ENCODE measurements at regions not wholly inside any gene's neighbourhood (a gene's known extent, or its start where the extent isn't known, plus 50 kb on each side); places are given as distances from the start of the nearest gene placed in this dataset.
"Not testable (repeated sequence)": the region's sequence is repeated elsewhere in the genome, so short reads cannot be mapped to it uniquely, and the experiment has no call there.

- Mint-ChIP-seq H3K4me3 (no peak overlapping the region), H3K27ac (no peak overlapping the region), H3K4me1 (peaks cover 0 to 2% of the 10 kb centered on the region in 2 experiments; a peak in 1 of 4 replicates), H3K9me3 (peaks cover 91 to 96% of the 10 kb centered on the region in 2 experiments), H3K27me3 (ENCODE audit: low read depth) (no peaks in the 10 kb centered on the region), H3K36me3 (ENCODE audit: insufficient read depth in 1 of 3, low read depth in 3 of 3) (peaks cover 3 to 14% (median 12%) of the 10 kb centered on the region in 3 experiments; a peak in 5 of 7 replicates)
- H2BK15ac ChIP-seq (ENCODE audit: low read depth, low read length) = no peak overlapping the region
- peaks cover 12% of the 10 kb centered on the region for H3K9me3 ChIP-seq (ENCODE audit: control insufficient read depth, low read depth, low read length)
- TF ChIP-seq CTCF (conservative IDR thresholded peaks at IDR 0.05) = no peak
- no peak overlapping the region for H3K14ac ChIP-seq (ENCODE audit: insufficient read depth, low read length)
- H3K4ac ChIP-seq (ENCODE audit: low read depth, low read length) = no peak overlapping the region
- no peak overlapping the region for H2BK20ac ChIP-seq (ENCODE audit: low read depth, low read length, poor library complexity, severe bottlenecking)
- no peaks in the 10 kb centered on the region for H3K79me1 ChIP-seq (ENCODE audit: insufficient read depth, low read depth, low read length, poor library complexity, severe bottlenecking)
- H4K8ac ChIP-seq (replicated peaks; ENCODE audit: insufficient read length, low read depth, low read length) = no peak overlapping the region
- no peak for DNase-seq
- no CpG with 5 or more reads among the region's 2 CpGs for WGBS (ENCODE audit: extremely low coverage, insufficient read length, low lambda C conversion rate)
- no peak overlapping the region for H3K18ac ChIP-seq (ENCODE audit: insufficient read length, low read depth, low read length)
- no peak overlapping the region for H3K23ac ChIP-seq (ENCODE audit: insufficient read length, low read depth, low read length)
- no peaks in the 10 kb centered on the region for H3K23me2 ChIP-seq (ENCODE audit: insufficient read length, low read depth, low read length, poor library complexity, severe bottlenecking)
- H3K27ac ChIP-seq (ENCODE audit: insufficient read length, low read depth, low read length) = no peak overlapping the region
- H4K5ac ChIP-seq (ENCODE audit: insufficient read length, low read depth, low read length) = no peak overlapping the region
- H3K4me1 ChIP-seq (ENCODE audit: insufficient read depth, low read length) = no peaks in the 10 kb centered on the region
- no peak overlapping the region for H2BK5ac ChIP-seq (ENCODE audit: insufficient read length, low read length)
- H3K27me3 ChIP-seq (ENCODE audit: insufficient read depth, low read length) = no peaks in the 10 kb centered on the region
- no peak overlapping the region for H2BK12ac ChIP-seq (ENCODE audit: insufficient read length, low read depth, low read length)
- H3K79me2 ChIP-seq (ENCODE audit: insufficient read depth, low read length) = no peaks in the 10 kb centered on the region
- no peak overlapping the region for H2AK5ac ChIP-seq (ENCODE audit: insufficient read length, low read length)
- H4K91ac ChIP-seq (ENCODE audit: insufficient read length, low read depth, low read length) = no peak overlapping the region
- H3K9ac ChIP-seq (ENCODE audit: extremely low read depth, insufficient read length, low read length) = no peak overlapping the region
- H2BK120ac ChIP-seq (ENCODE audit: low read depth, low read length, poor library complexity, severe bottlenecking) = no peak overlapping the region
- H2AFZ ChIP-seq (ENCODE audit: low read length) = no peak overlapping the region
- no peaks in the 10 kb centered on the region for H4K20me1 ChIP-seq (ENCODE audit: control insufficient read depth, insufficient read depth, insufficient read length)
- H3T11ph ChIP-seq (ENCODE audit: low read length) = no peak overlapping the region
- no peak overlapping the region for H3K56ac ChIP-seq (ENCODE audit: insufficient read length, low read depth, low read length)
- H3K4me2 ChIP-seq (ENCODE audit: insufficient read depth, insufficient read length, low read length) = no peak overlapping the region
These were observed 370.3 kb upstream of the FGF16 start for GRCh38 chrX:77076896-77077295.

- H3K27ac ChIP-seq (ENCODE audit: insufficient read length, low read depth, low read length); H2BK5ac ChIP-seq (ENCODE audit: insufficient read length, low read length); H3K23me2 ChIP-seq (ENCODE audit: insufficient read length, low read depth, low read length, poor library complexity, severe bottlenecking); H2BK12ac ChIP-seq (ENCODE audit: insufficient read length, low read depth, low read length); H3K27me3 ChIP-seq (ENCODE audit: insufficient read depth, low read length); H3K56ac ChIP-seq (ENCODE audit: insufficient read length, low read depth, low read length); H3K9ac ChIP-seq (ENCODE audit: extremely low read depth, insufficient read length, low read length); H3K14ac ChIP-seq (ENCODE audit: insufficient read depth, low read length); H3K4me2 ChIP-seq (ENCODE audit: insufficient read depth, insufficient read length, low read length); H2BK20ac ChIP-seq (ENCODE audit: low read depth, low read length, poor library complexity, severe bottlenecking); H2BK120ac ChIP-seq (ENCODE audit: low read depth, low read length, poor library complexity, severe bottlenecking); H4K5ac ChIP-seq (ENCODE audit: insufficient read length, low read depth, low read length); H2AK5ac ChIP-seq (ENCODE audit: insufficient read length, low read length); H4K91ac ChIP-seq (ENCODE audit: insufficient read length, low read depth, low read length); H3K4ac ChIP-seq (ENCODE audit: low read depth, low read length); H3K4me1 Mint-ChIP-seq; H3K27me3 Mint-ChIP-seq (ENCODE audit: low read depth); H3K23ac ChIP-seq (ENCODE audit: insufficient read length, low read depth, low read length); H3K4me3 Mint-ChIP-seq; H4K20me1 ChIP-seq (ENCODE audit: control insufficient read depth, insufficient read depth, insufficient read length); H3K27ac Mint-ChIP-seq; DNase-seq; H4K8ac ChIP-seq (replicated peaks; ENCODE audit: insufficient read length, low read depth, low read length); H3K4me1 ChIP-seq (ENCODE audit: insufficient read depth, low read length); H3K79me2 ChIP-seq (ENCODE audit: insufficient read depth, low read length); H2AFZ ChIP-seq (ENCODE audit: low read length); H3K79me1 ChIP-seq (ENCODE audit: insufficient read depth, low read depth, low read length, poor library complexity, severe bottlenecking); H3K18ac ChIP-seq (ENCODE audit: insufficient read length, low read depth, low read length); H3T11ph ChIP-seq (ENCODE audit: low read length); H2BK15ac ChIP-seq (ENCODE audit: low read depth, low read length): not testable (repeated sequence)
- Mint-ChIP-seq H3K36me3 (ENCODE audit: insufficient read depth in 1 of 3, low read depth in 3 of 3) (peaks cover 6 to 12% (median 11%) of the 10 kb centered on the region in 3 experiments; a peak in 5 of 7 replicates), H3K9me3 (peaks cover 89 to 91% of the 10 kb centered on the region in 2 experiments)
- no CpG with 5 or more reads among the region's 3 CpGs for WGBS (ENCODE audit: extremely low coverage, insufficient read length, low lambda C conversion rate)
- peaks cover 32% of the 10 kb centered on the region for H3K9me3 ChIP-seq (ENCODE audit: control insufficient read depth, low read depth, low read length)
These were observed 366.0 kb upstream of the FGF16 start for GRCh38 chrX:77081237-77081636.

All from H9 (cell line).